ENCODE measurements at regions not wholly inside any gene's neighbourhood (a gene's known extent, or its start where the extent isn't known, plus 50 kb on each side); places are given as distances from the start of the nearest gene placed in this dataset.

DNA sequence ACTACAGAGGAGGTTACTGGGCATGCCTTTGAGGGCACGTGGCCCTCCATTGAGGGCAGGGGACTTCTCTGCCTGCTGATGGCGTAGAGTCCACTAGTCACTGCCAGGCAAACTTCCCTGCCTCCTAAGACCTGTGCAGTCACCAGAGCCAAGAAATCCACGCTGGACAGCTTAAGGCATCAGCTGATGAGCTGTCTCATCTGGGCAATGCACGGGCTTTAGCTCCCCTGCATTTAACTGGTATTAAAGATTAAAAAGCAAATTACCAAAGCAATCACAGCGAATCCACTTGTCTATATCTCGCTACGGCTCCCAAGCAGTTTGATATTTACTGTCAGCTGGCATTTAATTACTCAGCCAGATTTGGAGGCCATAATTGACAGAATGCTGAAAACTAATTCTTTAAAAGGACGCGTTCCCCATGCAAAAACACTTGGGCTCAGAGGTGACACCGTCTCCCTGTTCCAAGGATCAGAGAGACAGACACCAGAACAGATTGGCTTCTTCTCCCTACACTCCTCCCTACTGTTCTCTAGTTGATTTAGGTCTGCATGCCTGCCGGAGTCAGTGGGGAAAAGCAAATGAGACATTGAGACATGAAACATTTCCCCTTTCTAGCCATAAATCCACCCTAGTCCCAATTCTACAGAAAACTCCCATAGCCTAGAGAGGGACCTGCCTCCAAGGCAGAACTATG is 68.5 kb downstream of the SPATA19 start:
- ATAC-seq (no peak), DNase-seq (no peak)
- H3K9me3 ChIP-seq = no peaks in the 10 kb centered on the region
- H3K27ac ChIP-seq = no peak overlapping the region
- no peak overlapping the region for H3K4me3 ChIP-seq
- intact Hi-C loops (cut with DNase I) = no loop called here
- no peaks in the 10 kb centered on the region for H3K4me1 ChIP-seq
- no peaks in the 10 kb centered on the region for H3K27me3 ChIP-seq
- no peaks in the 10 kb centered on the region for H3K36me3 ChIP-seq
- TF ChIP-seq, protein P1, sequence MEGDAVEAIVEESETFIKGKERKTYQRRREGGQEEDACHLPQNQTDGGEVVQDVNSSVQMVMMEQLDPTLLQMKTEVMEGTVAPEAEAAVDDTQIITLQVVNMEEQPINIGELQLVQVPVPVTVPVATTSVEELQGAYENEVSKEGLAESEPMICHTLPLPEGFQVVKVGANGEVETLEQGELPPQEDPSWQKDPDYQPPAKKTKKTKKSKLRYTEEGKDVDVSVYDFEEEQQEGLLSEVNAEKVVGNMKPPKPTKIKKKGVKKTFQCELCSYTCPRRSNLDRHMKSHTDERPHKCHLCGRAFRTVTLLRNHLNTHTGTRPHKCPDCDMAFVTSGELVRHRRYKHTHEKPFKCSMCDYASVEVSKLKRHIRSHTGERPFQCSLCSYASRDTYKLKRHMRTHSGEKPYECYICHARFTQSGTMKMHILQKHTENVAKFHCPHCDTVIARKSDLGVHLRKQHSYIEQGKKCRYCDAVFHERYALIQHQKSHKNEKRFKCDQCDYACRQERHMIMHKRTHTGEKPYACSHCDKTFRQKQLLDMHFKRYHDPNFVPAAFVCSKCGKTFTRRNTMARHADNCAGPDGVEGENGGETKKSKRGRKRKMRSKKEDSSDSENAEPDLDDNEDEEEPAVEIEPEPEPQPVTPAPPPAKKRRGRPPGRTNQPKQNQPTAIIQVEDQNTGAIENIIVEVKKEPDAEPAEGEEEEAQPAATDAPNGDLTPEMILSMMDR (IDR thresholded peaks at IDR 0.05) = no peak

DNA sequence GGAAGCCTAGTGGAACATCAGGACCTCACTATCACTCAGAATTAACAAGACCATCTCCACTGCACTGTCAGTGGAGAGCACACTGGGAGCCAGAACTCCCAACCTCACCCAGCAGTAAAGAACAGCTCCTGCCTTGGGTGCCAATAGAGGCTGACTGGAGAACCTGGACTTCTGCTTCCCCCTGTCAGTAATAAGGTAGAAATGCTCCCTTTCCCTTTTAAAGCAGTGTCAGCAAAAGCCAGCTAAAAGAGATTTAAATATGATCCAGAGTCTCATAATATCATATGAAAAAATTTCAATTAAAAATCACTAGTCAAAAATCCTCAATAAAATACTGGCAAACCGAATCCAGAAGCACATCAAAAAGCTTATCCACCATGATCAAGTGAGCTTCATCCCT is 82.8 kb downstream of the SPATA19 start:
- intact Hi-C loops (cut with DNase I) = no loop called here
- Histone ChIP-seq H3K36me3 (no peaks in the 10 kb centered on the region), H3K27me3 (no peaks in the 10 kb centered on the region), H3K9me3 (no peaks in the 10 kb centered on the region), H3K4me1 (no peaks in the 10 kb centered on the region), H3K27ac (no peak overlapping the region), H3K4me3 (no peak overlapping the region)
- ATAC-seq = no peak
- TF ChIP-seq, protein P1 (IDR thresholded peaks at IDR 0.05) = no peak
- DNase-seq = no peak

DNA sequence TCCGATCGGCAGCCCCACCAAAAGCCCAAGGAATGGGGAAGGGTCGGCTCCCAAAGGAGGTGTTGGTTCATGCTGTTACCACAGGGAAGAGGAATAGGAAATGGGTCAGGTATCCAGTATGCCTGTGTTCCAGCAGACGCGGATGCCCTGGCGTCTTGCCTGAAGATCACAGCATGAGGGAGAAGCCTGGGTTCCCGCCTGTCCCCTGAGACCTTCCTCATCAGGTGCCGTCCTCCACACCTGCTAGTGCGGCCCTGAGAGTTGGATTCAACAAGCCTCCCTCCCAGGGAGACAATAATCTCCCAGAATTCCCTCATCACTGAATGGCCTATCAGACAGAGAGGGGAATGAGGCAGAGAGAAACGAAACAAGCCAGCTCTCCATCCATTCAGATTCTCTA is 92.2 kb downstream of the SPATA19 start:
- no peak for ATAC-seq
- H3K36me3 ChIP-seq = no peaks in the 10 kb centered on the region
- no peaks in the 10 kb centered on the region for H3K27me3 ChIP-seq
- H3K27ac ChIP-seq = no peak overlapping the region
- H3K4me1 ChIP-seq = no peaks in the 10 kb centered on the region
- TF ChIP-seq, protein P1 (IDR thresholded peaks at IDR 0.05) = no peak
- DNase-seq = no peak
- H3K4me3 ChIP-seq = no peak overlapping the region
- intact Hi-C loops (cut with DNase I) = no loop called here
- H3K9me3 ChIP-seq = no peaks in the 10 kb centered on the region

DNA sequence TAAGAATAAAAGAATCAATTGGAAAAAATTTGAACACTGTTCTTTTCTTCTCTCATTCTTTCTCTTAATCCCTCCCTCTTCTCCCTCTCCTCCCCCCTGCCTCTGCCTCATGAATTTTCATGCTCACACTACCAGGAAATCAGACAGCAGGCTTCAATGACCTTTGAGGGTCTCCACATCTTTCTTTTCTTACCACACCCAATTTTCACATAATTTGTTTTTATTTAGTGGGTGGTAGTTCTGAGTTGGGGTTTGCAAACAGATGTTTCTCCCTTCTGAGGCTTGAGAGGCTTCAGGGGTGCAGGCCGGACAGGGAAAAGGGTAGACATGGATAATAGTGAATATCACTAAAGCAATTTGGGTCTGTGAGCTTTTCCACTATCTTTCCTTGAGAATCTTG is 95.5 kb downstream of the SPATA19 start:
- no peak overlapping the region for H3K27ac ChIP-seq
- TF ChIP-seq, protein P1 (IDR thresholded peaks at IDR 0.05) = no peak
- H3K36me3 ChIP-seq = no peaks in the 10 kb centered on the region
- intact Hi-C loops (cut with DNase I) = no loop called here
- DNase-seq (no peak), ATAC-seq (no peak)
- no peaks in the 10 kb centered on the region for H3K9me3 ChIP-seq
- H3K4me3 ChIP-seq = no peak overlapping the region
- no peaks in the 10 kb centered on the region for H3K27me3 ChIP-seq
- H3K4me1 ChIP-seq = no peaks in the 10 kb centered on the region

DNA sequence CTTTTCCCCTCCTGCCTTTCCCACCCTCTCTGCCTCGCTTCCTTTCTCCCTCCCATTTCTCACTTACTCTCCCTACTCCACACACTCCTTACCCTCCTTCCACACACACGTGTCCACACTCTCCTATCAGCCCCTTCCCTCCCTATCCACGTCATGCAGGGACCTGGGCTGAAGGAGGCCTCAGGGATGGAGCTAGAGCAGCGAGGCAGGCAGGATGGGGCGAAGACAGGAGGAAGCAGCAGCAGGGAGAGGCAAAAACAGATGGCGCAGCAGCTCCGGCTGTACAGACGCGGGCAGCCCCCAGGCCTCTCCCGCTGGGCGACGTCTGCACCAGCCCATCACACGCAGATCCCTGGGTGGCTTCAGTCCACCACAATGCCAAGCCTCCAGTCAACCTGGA is 97.9 kb downstream of the SPATA19 start:
- TF ChIP-seq, protein P1 (IDR thresholded peaks at IDR 0.05) = no peak
- no peak overlapping the region for H3K27ac ChIP-seq
- no peaks in the 10 kb centered on the region for H3K4me1 ChIP-seq
- DNase-seq = no peak
- no peaks in the 10 kb centered on the region for H3K27me3 ChIP-seq
- peak; percentile 36 for ATAC-seq
- H3K4me3 ChIP-seq = no peak overlapping the region
- intact Hi-C loops (cut with DNase I) = no loop called here
- H3K36me3 ChIP-seq = no peaks in the 10 kb centered on the region
- no peaks in the 10 kb centered on the region for H3K9me3 ChIP-seq
